LHCN-M2 (cell line): ENCODE measurements at regions not wholly inside any gene's neighbourhood (a gene's known extent, or its start where the extent isn't known, plus 50 kb on each side); places are given as distances from the start of the nearest gene placed in this dataset.

Source experiments
- DNase-seq: peaks from one replicate; pipeline ENCODE4 v3.0.0-alpha.2; 2012; ENCODE audit warnings: low read depth

DNA sequence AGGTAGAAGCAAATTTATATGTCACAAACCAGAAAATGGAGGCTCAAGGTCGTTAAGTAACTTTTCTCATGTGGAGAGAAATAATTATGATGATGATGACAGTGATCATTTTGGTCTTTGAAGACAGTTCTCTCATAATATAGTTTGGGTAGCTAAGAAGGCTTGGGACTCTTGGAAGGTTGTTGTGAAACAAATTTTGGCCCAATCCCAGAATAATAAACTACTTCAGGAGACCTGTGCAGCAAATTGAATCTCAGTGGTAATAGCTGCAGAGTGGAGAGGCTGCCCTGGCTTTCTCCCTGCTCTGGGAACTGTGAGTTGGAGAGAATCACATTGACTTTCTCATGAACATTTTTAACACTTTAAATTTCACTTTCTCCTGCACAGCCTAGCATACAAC is 217.2 kb upstream of the BOD1L1 start:
- DNase-seq, result no peak

DNA sequence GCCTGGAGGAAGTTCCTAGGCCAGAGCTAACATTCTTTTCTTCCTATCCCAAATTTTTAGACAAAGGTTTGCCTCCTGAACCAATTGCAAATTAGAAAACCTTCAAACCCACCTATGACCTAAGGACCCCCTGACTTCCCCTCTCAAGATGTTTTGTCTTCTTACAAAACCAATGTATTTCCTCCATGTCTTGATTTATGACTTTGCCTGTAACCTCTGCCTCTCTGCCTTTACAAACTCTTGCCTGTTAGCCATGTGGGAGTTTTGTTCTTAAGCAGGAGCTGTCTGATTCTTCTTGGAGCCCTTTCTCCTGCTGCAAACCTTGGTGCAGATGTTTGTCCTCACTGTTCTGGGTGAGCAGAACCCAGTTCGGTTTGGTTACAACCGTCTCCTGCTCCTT is 222.3 kb upstream of the BOD1L1 start:
- DNase-seq, result no peak

- no peak for DNase-seq
These were observed 223.8 kb upstream of the BOD1L1 start for GRCh38 chr4:13851085-13851940.

DNA sequence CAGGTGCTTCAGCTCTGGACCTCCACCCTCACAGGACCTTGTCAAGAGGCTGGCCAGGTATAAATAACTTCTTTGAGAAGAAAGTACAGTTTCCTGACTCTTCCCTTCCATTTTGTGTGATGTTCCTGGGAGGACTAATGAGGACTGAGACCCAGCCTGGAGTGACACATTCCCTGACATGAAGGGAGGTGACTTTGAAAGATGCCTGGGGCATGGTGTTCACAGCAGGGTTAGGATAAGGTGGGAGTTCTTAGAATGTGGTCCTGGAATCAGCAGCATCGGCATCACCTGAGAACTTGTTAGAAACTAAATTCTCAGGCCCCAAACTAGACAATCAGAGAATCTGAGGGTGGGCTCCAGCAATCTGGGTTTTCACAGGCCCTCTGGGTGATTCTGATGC is 224.9 kb upstream of the BOD1L1 start:
- DNase-seq, result no peak

GRCh38 chr4:13856387-13856786 is 228.9 kb upstream of the BOD1L1 start:
- DNase-seq, result no peak

- DNase-seq, result no peak
These were observed 229.9 kb upstream of the BOD1L1 start for GRCh38 chr4:13857397-13857796.

- no peak for DNase-seq
These were observed 230.3 kb upstream of the BOD1L1 start for GRCh38 chr4:13857800-13858199.

- no peak for DNase-seq
These were observed 231.9 kb upstream of the BOD1L1 start for GRCh38 chr4:13859423-13859822.

- peak; percentile 35 for DNase-seq
These were observed 232.6 kb upstream of the BOD1L1 start for GRCh38 chr4:13860126-13860525.

DNA sequence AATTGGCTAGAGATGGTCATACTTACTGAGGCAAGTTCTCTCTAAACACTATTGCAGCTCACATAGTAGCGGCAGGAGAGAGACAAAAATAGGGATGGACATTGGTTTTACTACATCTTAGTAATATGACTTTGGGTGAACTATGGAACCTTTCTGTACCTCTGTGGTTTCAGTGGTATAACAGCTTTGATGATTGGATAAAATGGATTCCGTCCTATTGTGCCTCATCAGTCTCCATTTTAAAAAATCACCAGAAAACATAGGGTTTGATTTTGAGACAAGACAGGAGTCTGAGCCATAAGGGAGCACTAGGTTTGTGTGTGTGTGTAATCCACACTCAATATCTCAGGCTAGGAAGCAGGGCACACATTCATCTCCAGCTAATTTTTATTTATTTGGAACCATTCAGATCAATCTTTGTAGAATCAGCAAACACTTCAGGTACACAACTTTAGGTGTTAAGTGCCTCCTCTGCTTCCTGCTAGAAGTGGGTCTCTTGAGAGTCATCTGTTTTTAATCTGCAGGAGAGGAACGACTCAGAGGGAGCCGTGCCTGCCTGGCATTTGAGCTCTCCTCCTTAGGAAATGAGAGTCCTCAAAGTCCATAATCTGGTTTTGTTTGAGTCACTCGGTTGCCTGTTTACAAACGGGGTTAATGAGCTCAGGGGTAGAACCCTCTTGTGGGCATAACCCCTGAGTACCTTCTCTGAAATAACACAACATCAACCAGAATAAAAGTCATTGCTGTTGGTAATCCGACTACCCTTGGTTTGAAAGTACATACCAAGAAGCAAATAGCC is 238.5 kb upstream of the BOD1L1 start:
- DNase-seq, result peak; percentile 66

DNA sequence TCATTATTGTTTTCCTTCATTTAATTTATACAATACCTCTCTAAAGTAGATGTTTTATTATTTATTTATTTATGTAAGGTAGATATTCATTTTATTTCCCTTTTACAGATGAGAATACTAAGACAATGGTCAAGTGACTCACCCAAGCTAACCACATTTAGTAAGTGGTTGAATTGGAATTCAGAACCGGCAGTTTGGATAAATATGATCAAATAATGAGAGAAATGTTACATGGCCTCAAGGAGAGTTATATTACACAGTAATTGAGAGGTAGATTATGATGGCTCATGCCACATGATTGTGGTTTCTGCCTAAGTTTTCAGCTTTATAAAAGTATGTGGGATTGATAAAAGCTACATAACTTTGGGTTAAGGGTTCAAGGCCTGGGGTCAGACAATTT is 239.4 kb upstream of the BOD1L1 start:
- peak; percentile 78 for DNase-seq

DNA sequence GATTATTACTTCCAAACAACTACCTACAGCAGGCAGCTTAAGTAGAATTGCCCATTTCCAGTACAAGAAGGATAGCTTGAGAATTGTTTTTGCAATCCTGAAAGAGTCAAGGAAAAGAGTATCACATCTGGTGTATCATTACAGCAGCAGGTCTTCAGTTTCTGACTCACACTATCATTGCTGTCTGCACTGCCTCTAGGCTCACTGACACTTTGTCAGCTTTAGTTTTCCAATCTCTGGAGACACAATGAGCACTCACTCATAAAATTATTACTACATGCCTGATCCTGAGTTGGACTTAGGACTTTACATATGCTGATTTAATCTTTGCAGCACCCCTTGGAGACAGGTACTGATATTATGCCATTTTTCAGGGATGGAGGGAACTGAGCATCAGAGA is 244.6 kb upstream of the BOD1L1 start:
- peak; percentile 39 for DNase-seq

DNA sequence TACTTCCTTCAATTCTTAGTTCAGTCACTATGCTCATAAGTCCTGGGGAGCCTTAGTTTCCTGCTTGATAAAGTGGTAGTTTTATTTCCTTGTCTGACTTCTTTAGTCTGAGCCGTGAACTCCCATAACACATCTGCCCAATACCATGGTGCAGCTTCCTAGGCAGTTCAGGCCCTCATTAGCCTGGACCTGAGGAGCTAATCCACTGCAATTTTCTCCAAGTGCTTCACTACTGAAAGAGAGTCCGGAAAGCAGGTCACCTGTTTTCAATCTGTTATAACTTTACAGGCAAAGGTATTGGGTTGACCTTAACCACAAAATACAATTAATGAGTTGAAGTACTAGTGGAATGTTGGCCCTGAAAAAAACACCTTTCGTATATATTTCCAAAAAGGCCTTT is 245.4 kb upstream of the BOD1L1 start:
- no peak for DNase-seq

DNA sequence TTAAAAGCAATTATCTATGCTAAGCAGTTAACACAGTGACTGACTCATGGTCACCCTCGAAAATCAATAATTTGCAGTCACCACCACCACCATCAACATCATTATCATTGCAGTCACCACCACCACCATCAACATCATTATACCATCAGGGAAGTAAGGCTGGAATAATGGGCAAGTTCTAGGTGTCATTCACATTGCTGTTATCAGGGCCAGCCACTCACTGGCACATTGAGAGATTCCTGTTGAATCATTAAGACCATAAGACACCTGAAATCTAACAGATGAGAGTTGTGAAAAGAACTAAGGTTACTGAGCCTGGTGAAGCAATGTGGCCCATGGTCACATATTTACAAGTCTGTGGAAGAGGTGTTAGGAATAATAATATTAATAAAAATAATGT is 247.7 kb upstream of the BOD1L1 start:
- no peak for DNase-seq

DNA sequence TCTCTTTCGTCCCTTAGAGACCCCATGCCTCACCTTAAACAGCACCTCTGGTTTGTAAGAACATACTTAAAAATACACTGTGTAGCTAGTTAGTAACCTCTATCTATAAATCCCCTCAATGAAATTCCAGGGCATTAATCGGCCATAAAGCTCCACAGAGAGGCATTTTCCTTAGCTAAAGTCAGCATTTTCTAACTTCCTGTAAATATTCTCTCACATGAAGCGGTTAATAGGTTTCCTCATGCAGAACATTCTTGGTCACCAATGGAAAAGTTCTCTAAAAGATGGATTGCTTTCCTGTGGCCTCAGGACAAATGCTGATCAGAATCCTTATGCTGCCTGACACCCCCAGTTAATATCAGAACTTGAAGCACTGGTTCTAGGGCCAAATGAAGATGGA is 248.6 kb upstream of the BOD1L1 start:
- DNase-seq, result no peak

DNA sequence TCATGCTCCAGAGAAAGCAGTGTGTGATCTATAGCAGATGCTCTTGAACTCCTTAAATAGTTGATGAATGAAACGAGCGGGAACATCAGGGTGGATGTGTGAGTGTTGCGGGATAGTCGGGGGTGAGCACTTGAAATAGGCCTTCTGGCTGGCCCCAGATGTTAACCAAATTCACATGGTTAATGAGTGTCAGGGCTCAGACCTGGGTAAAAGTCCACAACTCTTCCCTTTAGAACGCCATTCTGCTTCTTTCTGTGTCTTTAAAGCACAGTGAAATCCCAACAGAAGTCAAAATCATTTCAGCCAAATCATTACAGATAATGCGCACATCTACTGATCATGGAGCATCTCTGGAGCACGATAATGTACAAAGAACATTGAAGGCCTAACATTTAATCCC is 249.4 kb upstream of the BOD1L1 start:
- no peak for DNase-seq

DNA sequence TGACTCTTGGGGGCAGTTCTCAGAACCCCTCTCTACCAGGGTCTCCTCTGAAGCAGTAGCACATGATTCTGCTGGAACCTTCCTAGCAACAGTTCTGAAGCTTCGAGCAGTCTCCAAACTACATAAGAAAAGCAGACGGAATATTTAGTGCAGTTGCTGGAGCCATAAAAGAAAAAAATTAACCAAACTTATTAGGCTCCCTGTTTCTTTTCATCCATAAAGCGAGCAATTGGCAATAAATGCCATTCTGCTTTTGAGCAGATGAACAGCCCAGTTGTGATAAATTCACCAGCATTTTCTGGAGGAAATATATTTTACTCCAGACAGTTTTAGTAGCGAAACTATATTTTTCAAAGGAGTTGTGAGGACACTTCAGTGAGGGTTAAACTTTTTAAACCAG is 250.1 kb upstream of the BOD1L1 start:
- no peak for DNase-seq

GRCh38 chr4:13881892-13882291 is 254.4 kb upstream of the BOD1L1 start:
- peak; percentile 82 for DNase-seq

- no peak for DNase-seq
These were observed 259.5 kb upstream of the BOD1L1 start for GRCh38 chr4:13887010-13887409.

DNA sequence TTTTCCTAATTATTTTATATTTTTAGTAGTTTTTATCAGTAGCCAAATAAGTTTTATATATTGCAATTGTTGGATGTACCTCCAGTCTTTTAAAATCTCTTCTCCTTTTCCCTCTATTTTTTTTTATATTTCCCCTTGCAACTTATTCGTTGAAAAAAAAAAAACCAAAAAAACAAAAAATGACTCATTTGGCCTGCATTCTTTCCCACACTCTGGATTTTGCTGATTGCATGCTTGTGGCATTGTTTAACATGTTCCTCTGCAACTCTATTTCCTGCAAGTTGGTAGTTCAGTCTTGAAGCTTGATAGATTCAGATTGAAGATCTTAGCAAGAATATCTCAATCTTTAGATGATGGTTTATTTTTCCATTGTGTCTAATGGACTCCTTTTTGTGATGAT is 260.6 kb upstream of the BOD1L1 start:
- DNase-seq, result peak; percentile 95

DNA sequence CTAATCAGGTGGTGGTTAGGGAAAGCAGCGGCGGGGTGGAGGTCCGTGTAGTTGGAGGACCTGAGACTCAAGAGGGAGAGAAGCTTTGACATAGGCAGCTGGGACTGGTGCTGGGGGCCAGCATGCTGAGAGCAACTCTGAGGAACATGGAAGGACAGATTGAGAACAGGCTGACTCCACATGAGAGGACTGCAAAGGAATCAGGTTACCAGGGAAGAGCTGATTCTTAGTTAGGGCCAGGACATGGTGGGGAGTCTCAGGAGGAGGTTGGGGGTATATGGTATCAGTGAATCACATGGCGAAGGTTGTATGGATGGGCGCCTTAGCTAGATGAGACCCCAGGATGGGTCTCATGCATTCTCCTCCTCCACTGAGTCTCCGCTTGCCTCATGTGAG is 264.0 kb upstream of the BOD1L1 start:
- DNase-seq, result no peak

DNA sequence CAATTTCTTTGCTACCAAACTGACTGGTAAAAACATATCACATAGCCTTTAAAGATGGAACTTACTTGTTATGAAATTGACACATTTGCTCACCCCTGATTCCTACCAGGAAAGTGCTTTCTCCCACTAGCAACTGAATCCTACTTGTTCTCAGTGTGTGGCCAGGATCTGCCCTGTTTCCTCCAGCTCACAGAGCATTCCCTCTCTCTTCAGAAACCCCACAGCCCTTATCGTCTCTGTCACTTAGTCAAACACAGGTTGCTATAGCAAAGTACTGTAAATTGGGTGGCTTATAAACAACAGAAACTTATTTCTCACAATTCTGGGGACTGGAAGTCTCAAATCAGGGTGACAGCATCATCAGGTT is 265.2 kb upstream of the BOD1L1 start:
- DNase-seq, result peak; percentile 61

DNA sequence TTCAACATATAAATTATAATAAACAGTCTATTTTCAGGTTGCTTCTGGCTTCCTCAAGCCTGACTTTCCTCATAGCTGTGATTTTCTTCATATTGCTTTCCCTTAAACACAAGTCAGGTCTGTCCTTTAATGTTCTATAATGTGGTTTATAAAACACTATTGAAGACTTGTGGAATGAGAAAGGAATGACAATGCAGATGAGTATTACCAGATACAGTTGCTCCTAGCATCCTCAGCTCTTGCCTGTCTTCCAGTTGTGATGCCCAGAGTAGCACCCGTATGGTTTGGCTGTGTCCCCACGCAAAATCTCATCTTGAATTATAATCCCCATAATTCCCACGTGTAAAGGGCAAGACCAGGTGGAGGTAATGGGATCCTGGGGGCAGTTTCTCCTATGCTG is 265.7 kb upstream of the BOD1L1 start:
- no peak for DNase-seq
